RWPE2 (cell line): ENCODE measurements at regions not wholly inside any gene's neighbourhood (a gene's known extent, or its start where the extent isn't known, plus 50 kb on each side); places are given as distances from the start of the nearest gene placed in this dataset.

Experiments used
- ATAC-seq: fragments of 200-7000 bp; cut with Tn5 transposase; 3 replicates; pipeline ENCODE4 v1.9.1; 2021; ENCODE audit warnings: low read depth
- DNase-seq: peaks from one replicate; pipeline ENCODE4 v3.0.0-alpha.2; 2020; ENCODE audit warnings: low spot score
- H3K27ac ChIP-seq: fragments of 450-650 bp; 2 replicates; pipeline ENCODE4 v1.5.1; 2017; ENCODE audit warnings: mild to moderate bottlenecking; ENCODE audit not compliant: poor library complexity, severe bottlenecking
- H3K27me3 ChIP-seq: fragments of 250-450 bp; sonication (Bioruptor Pico); 2 replicates; pipeline ENCODE4 v1.5.1; 2021; ENCODE audit warnings: mild to moderate bottlenecking, moderate library complexity; ENCODE audit not compliant: insufficient read depth, poor library complexity, severe bottlenecking
- H3K36me3 ChIP-seq: fragments of 250-450 bp; sonication (Bioruptor Pico); 2 replicates; pipeline ENCODE4 v1.5.1; 2020; ENCODE audit warnings: low read depth, mild to moderate bottlenecking, moderate library complexity
- H3K4me1 ChIP-seq: fragments of 250-450 bp; sonication (Bioruptor Pico); 2 replicates; pipeline ENCODE4 v1.5.1; 2021; ENCODE audit warnings: mild to moderate bottlenecking, moderate library complexity; ENCODE audit not compliant: insufficient read depth, poor library complexity, severe bottlenecking
- H3K4me3 ChIP-seq: fragments of 250-450 bp; sonication (Bioruptor Pico); 2 replicates; pipeline ENCODE4 v1.5.1; 2021; ENCODE audit warnings: mild to moderate bottlenecking, moderate library complexity; ENCODE audit not compliant: severe bottlenecking
- H3K9me3 ChIP-seq: fragments of 250-450 bp; sonication (Bioruptor Pico); 2 replicates; pipeline ENCODE4 v1.5.1; 2021; ENCODE audit warnings: mild to moderate bottlenecking, moderate library complexity; ENCODE audit not compliant: severe bottlenecking
- CTCF ChIP-seq: fragments of 450-650 bp; IDR thresholded peaks from one replicate; pipeline ENCODE4 v1.5.1; 2017; ENCODE audit warnings: mild to moderate bottlenecking, moderate library complexity; ENCODE audit not compliant: poor library complexity, severe bottlenecking

- no peak for DNase-seq
- H3K27me3 ChIP-seq: no peaks in the 10 kb centered on the region
- H3K27ac ChIP-seq: no peak overlapping the region
- no peak for TF ChIP-seq CTCF
- no peaks in the 10 kb centered on the region for H3K4me1 ChIP-seq
- H3K36me3 ChIP-seq: no peaks in the 10 kb centered on the region
- no peaks in the 10 kb centered on the region for H3K9me3 ChIP-seq
- ATAC-seq: no peak
- no peak overlapping the region for H3K4me3 ChIP-seq
These were observed 62.6 kb upstream of the XPA start for GRCh38 chr9:97759581-97760288.

- no peak for TF ChIP-seq CTCF
These were observed 64.0 kb upstream of the XPA start for GRCh38 chr9:97761056-97761598.

GRCh38 chr9:97761879-97762278 lies 64.7 kb upstream of the XPA start:
- Histone ChIP-seq H3K9me3 (no peaks in the 10 kb centered on the region), H3K4me1 (no peaks in the 10 kb centered on the region), H3K36me3 (no peaks in the 10 kb centered on the region), H3K27ac (no peak overlapping the region), H3K4me3 (no peak overlapping the region), H3K27me3 (no peaks in the 10 kb centered on the region)
- no peak for DNase-seq
- ATAC-seq: no peak
- TF ChIP-seq CTCF: no peak

More at GRCh38 chr9:97761056-97761598, 64.0 kb upstream of the XPA start:
- ATAC-seq: no peak
- DNase-seq: no peak
- H3K9me3 ChIP-seq: no peaks in the 10 kb centered on the region
- H3K27me3 ChIP-seq: no peaks in the 10 kb centered on the region
- no peaks in the 10 kb centered on the region for H3K4me1 ChIP-seq
- H3K27ac ChIP-seq: no peak overlapping the region
- H3K4me3 ChIP-seq: no peak overlapping the region
- H3K36me3 ChIP-seq: no peaks in the 10 kb centered on the region

- no peak for TF ChIP-seq CTCF
- H3K27ac ChIP-seq: no peak overlapping the region
- no peak overlapping the region for H3K4me3 ChIP-seq
- H3K4me1 ChIP-seq: peaks cover 4% of the 10 kb centered on the region
- no peaks in the 10 kb centered on the region for H3K9me3 ChIP-seq
- DNase-seq: no peak
- no peak for ATAC-seq
- H3K27me3 ChIP-seq: no peaks in the 10 kb centered on the region
- H3K36me3 ChIP-seq: no peaks in the 10 kb centered on the region
These were observed 66.7 kb upstream of the XPA start for GRCh38 chr9:97763874-97764273.

- ATAC-seq (peak; percentile 88), DNase-seq (no peak)
- Histone ChIP-seq H3K36me3 (no peaks in the 10 kb centered on the region), H3K4me1 (peaks cover 8% of the 10 kb centered on the region), H3K4me3 (no peak overlapping the region), H3K27me3 (no peaks in the 10 kb centered on the region), H3K9me3 (no peaks in the 10 kb centered on the region), H3K27ac (no peak overlapping the region)
- no peak for TF ChIP-seq CTCF
These were observed 69.0 kb upstream of the XPA start for GRCh38 chr9:97766092-97766491.
